Inflammatory macrophage (primary cell): ENCODE measurements at regions not wholly inside any gene's neighbourhood (a gene's known extent, or its start where the extent isn't known, plus 50 kb on each side); places are given as distances from the start of the nearest gene placed in this dataset.

ENCODE experiments used
- DNase-seq, 2 donors: peaks; one replicate each; pipeline ENCODE4 v3.0.0-alpha.2; 2020 to 2022

DNA sequence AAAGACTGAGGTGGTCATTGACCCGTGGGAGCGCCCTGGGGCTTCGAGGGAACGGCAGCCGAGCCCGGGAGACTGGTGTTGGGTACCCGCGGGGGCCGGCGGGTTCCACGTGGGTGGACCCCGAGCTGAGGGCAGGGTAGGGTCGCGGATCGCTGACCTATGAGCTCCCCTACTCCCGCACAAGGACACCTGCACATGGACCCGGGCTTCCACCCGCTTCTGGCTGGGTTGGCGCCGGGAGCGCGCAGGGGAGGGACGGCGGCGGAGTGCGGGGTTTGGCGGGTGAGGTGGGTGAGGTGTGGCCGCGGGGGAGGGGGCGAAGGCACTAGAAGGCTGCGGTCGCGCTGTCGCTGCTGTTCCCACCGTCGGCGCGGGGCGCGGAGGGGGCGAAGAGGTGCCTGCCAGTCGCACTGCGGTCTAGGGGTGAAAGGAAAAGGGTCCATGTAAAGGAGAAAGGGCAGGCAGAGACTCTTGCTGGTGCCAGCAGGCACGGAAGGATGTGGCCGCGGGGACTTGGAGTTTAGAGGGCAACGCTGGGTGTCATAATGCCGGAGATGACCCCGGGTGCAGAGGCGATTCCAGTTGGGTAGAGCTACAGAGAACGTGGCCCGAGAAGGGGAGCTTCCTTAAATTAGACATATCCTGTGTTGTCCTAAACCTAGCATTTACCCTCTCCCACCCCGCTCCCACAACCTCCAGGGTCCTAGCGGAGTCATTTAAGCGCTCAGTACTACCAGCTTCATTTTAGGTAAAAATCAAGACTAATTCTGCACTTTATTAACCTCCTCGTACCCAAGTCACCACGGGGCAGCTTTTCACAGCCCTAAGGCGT, 245.9 kb upstream of the TOPAZ1 start:
- peak; percentile 18 to 19 for DNase-seq

DNA sequence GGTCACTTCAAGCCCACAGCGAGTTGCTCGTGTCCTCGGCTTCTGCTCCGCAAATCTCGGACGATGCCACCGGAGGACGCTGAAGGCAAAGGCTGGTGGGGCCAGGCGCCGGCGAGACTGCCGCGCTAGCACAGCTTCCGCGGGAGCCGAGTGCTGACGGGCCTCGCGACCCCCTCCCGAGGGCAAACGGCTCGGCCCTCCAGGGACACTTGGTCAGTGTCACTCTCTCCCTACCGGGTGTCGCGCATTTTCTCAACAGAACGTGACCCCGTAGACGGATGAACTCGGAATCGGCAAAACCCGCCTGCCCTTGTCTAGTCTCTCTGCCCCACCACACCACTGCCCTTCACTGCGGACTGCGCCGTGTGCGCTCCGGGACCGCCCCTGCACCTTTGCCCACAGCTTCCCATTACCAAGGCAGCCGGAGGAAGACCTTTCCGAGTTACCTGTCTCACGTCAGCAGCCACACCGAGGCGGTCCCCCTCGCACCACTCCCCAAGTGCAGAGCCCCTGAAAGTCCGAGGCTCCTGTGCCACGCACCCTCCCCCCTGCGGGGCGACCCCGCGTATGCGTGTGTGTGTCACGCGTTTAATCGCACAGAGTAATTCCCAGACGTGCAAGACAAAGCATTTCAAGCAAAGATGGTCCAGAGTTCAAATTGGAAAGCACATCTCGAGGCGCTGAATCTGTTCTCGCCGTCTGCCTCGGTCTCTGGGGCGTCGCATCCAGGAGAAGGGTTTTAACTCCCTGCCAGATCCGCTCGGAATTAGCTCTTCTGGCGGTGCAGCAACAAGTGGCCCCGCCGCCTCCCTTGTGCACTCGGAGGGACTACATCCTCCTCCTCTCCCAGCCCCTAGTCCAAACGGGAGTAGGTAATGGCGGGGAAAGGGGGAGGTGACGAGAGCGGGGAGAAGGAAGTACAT, 245.0 kb upstream of the TOPAZ1 start:
- peak; percentile 19 to 56 for DNase-seq

DNA sequence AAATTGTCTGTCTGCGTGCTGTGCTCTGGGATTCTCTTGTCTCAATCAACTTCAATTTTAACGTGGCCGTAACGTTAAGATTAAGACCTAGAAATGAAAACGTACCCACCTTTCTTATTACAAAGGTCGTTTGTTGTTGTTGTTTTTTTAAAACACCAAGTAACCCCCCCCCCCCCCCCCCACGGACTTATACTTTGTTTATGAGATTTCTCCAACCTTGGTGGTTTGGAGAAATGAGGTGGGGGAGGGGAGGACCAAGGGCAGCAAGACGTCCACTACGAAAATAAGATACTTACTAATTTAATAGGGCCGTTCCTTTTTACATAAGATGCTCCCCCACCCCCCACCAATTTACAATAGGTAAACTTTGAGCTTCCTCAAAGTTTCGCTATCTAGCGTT, 244.4 kb upstream of the TOPAZ1 start:
- no peak for DNase-seq

DNA sequence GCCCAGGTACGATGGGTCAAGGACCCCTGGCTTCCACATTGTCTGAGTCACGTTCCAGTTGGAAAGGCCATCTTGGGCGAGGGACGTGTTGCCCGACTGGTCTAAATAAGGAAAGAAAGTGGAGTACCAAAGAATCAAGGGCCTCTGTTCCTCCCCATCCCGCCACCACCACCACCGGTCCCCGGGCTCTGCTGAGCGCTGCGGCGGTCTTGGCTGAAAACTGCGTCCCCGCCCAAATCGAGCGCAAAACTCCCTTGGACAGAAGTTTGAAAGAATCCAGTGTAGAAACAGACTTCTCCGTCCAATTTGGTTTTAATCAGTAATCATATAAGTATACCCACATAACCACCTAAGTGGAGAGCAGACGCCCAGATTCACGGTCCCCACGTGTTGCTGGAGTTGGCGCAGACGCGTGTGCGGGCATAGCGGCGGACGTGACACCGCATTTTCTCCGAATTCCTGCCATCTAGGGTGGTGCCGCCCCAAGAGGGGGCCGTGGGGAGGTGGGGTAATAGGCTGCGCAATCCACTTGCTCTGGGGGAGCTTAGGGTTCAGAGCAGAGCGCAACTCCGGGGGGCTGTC, 243.8 kb upstream of the TOPAZ1 start:
- DNase-seq, result no peak

DNA sequence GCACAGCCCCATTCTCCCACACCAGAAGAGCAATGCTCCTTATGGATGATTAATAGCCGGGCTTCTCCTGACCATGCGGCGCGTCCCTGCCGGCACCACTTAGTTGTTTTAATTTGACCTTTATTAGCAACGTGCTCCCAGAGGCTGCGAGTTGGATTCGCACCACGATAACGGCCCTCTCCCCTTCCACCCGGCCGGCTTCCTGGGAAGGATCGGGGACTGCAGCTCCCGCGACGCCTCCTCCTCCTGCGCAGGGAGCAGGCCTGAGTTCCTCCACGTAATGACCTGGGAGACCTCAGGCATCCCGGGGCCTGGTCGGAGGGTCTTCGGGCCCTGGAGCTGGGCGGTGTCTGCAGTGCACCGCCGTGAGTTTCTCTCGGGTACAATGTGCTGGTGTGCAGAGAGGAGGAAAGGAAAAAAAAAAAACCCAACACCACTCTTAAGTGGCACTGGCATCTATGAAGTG, 243.3 kb upstream of the TOPAZ1 start:
- DNase-seq, result no peak

DNA sequence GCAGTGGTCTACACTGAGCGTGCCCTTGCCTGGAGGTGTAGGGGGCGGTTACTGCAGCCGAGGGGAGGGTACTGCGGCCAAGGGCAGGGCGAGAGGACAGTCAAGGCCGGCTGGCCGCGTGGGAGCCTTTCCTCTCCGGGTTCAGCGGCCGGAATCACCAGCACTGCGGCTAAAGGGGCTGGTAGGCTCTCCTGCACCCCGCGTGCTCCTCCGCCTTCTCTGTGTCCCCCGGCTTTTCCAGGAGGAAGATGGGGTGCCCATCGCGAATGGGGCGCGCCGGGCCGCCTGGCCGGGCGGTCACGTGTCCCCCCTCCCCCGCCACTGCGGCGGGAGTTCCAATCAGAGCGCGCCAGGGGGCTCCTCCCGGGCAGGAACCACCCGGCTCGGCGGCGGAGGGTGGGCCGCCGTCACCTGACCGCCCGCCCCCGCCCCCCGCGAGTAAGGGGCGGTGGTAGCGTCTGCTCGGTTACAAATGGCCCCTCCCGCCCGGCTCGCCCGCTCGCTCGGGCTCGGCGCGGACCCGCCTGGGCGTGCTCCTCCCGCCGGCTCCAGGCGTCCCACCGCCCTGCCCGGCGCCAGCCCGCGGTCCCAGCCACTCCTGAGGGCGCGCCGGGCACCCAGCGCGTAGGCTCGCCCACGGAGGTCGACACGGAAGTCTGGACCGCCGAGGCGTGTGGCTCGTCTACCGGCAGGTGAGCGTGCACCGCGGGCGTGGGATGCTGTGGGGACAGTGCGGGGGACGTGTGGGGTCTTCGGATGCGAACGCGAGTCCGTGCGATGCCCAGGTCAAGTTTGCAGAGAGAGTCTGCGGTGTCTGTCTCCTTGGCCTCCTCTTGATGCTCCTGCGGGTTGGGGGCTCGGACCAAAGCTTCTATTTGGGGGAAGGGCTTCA, 242.6 kb upstream of the TOPAZ1 start:
- DNase-seq, result no peak

DNA sequence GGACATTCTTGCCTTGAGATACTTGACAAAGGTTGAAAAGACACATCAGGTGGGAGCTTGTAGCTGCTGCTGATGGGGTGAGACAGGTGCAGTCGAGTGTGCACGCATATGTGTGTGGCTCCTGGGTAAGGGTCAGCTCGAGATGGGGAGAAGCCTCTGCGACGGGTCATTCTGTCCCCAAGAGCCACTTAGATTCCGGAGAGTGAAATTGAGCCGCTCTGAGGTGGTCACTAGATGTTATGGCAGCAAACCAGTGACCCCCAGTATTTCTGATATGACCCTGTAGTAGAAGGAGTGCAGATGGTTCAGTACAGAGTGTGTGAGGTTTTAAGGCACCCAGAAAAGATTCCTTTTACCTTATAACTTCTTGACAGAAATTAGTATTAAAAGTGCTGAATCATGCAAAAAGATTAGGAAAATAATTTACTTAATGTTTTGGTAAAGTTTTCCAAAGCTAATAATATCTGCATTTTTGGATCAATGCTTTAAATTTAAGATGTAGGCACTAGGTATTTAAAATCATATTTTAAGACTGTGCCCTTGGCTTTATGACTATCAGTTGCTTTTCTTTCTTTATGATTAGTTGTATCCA, 241.9 kb upstream of the TOPAZ1 start:
- DNase-seq, result no peak

DNA sequence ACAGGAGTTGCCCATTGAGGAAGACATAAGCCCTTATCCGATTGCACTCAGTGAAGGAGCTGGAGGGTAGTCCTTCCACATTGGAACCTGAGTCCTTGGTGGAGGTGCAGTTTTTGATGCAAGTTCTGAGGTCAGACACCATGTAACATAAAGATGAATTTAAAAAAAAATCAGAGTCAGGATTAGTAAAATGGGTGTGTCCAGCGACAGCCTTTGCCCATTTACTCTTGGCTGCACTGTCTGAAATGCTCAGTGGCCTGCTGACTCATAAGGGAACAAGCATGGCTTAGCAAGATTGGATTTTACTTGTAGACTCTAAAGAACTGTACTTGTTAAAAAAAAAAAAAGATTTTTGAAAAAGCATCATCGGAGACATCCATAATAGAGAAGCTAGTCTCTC, 241.1 kb upstream of the TOPAZ1 start:
- no peak for DNase-seq

DNA sequence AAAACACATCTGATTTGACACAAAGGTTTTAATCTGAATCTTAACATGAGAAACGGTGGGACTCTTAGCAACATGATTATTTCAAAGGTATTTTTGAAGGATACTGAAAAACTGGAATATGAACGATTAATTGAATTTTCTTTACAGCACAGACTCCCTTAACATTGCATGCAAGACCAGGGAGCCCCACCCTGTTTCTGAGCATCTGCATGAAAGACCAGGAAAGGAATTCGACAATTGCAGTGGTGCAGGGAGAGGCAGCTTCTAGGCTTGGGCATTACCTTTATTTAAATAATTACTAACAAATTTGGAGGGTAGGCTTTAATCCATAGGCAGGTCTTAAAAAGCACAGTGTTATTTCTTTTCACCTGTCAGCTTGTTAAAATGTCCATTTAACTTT, 240.6 kb upstream of the TOPAZ1 start:
- no peak for DNase-seq

DNA sequence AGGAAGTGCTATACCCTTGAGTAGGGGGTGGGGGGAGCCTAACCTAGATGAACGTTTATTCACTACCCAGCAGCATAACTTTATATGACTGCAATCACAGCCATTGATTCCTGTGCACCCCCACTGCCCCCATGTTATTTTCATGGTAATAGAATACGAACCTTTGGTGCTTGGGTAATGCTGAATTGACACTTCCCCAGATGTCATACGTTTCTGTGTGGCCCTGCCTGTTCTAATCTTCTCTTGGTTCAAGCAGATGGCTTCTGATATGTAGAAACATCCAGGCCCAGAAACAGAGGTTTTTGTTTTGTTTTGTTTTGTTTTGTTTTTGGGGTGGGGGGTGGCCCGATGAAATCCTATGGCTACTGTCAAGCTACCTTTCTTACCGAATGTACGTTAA, 237.9 kb upstream of the TOPAZ1 start:
- no peak for DNase-seq

DNA sequence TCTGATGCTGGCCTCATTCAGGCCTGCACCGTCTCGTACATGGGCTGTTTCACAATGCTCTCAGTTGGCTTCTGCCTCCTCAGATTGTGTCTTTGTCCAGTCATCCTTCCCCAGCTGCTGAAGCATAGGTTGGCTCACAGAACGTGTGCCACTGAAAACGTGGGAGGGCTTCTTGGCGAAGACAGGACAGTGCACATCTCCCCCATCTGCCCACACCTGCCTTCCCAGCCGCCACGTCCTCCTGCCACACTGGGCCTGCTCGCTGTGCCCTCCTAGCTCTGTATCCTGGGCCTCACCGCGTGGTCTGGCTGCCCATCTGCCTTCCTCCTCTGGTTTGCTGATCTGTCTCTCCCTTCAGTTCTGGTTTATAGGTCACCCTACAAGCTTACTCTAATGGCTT, 230.0 kb upstream of the TOPAZ1 start:
- no peak for DNase-seq

DNA sequence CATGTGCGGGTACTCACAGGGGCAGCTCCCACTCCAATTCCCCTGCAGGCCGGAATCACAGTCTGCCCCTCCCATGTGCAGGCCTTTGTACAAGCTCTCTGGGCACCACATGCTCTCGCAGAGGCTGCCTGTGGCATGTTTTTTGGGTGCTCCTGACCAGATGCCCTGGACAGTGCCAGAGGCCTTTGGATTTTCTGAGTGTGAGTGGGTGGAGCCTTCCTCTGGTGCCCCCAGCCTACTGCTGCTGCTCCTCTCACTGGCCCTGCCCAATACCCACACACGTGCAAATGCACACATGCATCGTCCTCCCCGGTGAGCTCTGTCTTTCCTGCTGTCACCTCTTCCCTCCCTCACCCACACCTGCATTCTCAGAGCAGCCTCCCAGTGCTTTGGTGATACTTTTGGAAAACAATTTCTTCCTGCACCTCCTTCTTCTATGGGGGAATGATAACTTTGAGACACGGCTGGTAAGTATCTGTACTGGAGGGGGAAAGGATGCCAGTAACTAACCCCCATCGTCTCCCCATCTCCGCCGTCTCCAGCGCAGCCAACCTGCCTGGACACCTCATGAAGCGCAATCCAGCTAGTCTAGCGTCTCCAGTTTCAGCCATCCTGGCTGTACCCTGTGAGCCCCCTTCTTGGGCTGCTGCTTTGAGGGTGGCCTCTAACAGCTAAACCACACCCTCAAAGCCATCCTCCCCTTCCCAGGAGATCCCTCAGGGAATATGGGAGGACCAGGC, 229.4 kb upstream of the TOPAZ1 start:
- DNase-seq, result no peak

DNA sequence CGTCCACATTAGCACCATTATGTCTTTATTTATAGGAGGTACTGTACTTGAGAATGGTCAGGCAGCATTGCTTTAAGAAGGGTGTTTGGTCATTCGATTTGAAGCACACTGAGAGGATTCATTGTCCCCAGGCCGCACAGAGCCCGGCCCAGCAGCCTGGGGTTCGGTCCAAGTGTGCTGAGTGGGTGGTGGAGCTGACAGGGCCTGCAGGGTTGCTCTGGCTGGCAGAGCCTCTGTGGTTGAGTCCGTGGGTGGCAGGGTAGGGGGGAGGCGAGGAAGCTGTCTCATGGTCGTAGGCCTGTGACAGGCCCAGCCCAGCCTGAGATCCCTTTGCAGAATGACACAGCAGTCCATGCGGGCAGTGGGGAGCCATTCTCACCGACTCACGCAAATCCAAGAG, 227.7 kb upstream of the TOPAZ1 start:
- peak in 1 of 2 donors; percentile 61 for DNase-seq

DNA sequence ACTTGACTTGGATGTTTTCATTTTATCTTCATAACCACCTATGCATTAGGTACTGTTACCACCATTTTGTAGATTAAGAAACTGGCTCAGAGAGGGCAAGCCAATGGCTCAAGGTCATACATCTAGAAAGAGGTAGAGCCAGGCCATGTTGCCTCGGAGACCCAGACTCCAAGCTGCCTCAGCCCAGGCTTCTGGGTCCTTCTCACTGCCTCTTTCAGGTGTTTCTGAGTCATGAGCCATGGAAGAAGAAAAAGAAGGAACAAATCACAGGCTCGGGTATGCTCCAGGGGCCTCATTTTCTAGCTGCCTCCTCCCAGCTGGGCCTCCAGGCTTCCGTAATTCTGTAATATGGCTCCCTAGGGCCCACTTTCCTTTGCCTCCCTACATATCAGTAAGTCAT, 226.5 kb upstream of the TOPAZ1 start:
- no peak for DNase-seq

DNA sequence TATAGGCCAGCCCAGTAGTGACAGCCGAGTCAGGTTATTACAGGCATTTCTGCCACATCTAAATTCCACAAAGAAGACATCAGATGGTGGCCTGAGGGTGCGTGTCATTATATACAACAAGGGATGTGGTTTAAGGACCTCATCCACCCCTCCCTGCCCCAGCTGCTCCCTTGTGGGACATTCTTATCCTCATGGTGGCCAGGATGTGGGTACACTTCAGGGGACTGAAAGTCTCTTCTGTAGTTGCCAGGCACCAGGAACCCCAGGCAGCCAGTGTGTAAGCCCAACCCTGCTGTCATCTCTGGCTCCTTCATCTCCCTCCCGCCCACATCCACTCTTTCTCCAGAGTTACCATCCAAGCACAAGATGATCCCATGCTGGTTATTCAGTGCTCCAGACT, 224.9 kb upstream of the TOPAZ1 start:
- no peak for DNase-seq

DNA sequence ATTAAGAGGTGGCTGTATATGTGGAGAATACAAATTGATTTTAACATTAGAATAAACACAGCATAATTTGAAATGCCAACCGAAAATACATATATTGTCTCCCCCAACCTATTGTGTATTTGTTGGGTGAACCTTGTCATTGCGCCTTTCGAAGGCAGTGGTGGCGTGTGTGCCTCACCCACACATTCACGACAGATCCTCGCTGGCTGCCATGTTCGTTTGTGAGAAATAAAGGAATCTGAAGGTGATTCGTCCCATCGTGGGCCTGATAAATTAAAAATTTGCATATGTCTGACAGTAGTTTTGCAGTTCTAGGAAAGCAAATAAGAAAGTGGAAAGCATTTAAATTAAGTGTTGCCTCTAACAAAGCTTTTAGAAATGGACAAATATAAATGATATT, 222.8 kb upstream of the TOPAZ1 start:
- no peak for DNase-seq

DNA sequence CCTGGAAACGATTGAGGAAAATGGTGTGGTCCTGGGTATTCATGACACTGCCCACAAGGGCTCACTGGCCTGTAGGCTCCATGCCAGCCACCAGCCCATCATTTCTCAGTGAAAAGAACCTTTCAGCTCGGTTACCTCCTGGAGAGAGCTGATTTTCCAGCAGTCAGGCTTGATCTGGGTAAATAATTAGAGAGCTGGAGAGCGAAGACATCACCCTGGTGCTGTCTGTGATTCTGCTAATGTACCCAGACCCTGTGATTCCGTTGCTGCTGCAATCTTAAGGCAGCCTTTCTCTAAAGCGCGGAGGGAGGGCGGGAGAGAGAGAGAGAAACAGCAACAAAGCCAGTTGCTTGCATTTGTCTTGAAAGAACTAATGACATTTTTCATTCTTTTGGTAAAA, 221.9 kb upstream of the TOPAZ1 start:
- DNase-seq, result no peak

DNA sequence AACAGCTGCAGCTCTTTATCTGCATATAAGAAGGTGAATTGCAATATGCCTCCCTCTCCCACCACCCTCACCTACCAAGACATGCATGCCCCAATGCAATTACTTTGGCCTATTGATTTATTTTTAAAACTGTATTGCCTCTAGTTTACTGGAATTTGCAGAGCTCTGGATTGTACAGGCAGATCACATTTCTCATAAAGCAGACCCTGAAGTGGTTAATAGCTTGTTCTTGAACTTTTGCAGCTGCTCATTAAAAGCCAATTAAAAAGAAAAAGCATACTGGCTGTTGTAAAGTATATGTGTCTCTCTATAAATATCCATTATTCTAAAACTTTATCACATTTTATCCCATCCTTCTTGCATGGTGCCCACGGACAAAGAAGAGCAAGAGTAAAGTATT, 221.5 kb upstream of the TOPAZ1 start:
- no peak for DNase-seq

DNA sequence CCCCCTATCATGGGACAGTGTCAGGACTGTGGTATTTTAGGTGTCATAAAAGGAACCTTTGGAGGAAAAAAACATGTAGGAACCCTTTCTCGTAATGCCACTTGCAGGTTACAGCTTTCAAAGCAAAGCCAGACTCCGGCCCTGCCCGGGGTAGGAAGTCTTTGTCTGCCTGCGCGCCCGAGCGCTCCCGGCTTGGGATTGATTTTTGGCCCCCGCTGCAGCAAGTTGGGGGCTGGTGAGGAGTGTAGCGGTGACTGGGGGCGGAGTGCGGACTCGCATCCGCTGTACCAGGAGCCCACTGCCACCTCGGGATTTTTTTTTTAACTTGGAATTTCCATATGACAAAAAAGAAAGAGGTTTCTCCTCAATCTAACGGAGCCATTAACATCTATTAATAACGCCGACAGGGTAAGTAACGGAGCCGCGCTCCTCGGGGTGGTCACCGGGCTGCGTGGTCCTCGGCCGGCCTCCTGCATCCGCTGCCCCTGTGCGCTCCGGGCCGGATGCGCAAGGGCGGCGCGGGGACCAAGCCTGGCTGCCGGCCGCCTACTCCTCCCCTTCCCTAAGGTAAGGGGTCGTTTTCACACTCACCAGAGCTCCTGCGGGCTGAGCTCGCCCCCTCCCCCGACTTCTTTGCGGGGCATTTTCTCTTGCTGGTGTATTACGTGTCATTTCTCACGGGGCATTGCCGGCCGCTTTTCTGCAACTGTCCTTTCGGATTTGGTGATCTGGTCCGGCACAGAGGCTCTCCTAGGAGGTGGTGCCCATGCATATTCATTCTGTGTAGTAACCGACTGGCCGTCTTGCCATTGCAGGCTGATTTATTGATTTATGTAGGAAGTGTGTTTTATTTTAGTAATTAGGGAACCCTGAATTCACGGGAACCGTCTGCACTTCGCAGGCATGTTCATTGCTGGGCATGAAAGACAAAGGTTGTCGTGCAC, 219.8 kb upstream of the TOPAZ1 start:
- DNase-seq, result no peak
